GM21526 (cell line): ENCODE measurements at regions not wholly inside any gene's neighbourhood (a gene's known extent, or its start where the extent isn't known, plus 50 kb on each side); places are given as distances from the start of the nearest gene placed in this dataset.
"Not testable (repeated sequence)": the region's sequence is repeated elsewhere in the genome, so short reads cannot be mapped to it uniquely, and the experiment has no call there.

Experiments used
- ATAC-seq: cut with Tn5 transposase; IDR thresholded peaks from one replicate; pipeline ENCODE4 v1.9.1; 2021; ENCODE audit warnings: moderate library complexity; ENCODE audit not compliant: unreplicated experiment, low FRiP score

GRCh38 chr13:65555962-65556361 is 1674.2 kb downstream of the PCDH9 start:
- ATAC-seq, result no peak

GRCh38 chr13:65553096-65553727 is 1676.9 kb downstream of the PCDH9 start:
- ATAC-seq, result no peak

GRCh38 chr13:65551208-65551607 is 1678.9 kb downstream of the PCDH9 start:
- no peak for ATAC-seq

GRCh38 chr13:65540175-65540574 is 1690.0 kb downstream of the PCDH9 start:
- ATAC-seq, result no peak

GRCh38 chr13:65535370-65535769 is 1694.8 kb downstream of the PCDH9 start:
- ATAC-seq, result no peak

GRCh38 chr13:65532231-65532630 is 1697.9 kb downstream of the PCDH9 start:
- ATAC-seq, result no peak

GRCh38 chr13:65530688-65531087 is 1699.4 kb downstream of the PCDH9 start:
- ATAC-seq, result no peak

- ATAC-seq, result no peak
These were observed 1700.6 kb downstream of the PCDH9 start for GRCh38 chr13:65529541-65529940.

GRCh38 chr13:65508745-65509144 is 1721.4 kb downstream of the PCDH9 start:
- ATAC-seq, result no peak

GRCh38 chr13:65508338-65508737 is 1721.8 kb downstream of the PCDH9 start:
- ATAC-seq, result no peak

GRCh38 chr13:65505941-65506340 is 1724.2 kb downstream of the PCDH9 start:
- ATAC-seq, result no peak

- no peak for ATAC-seq
These were observed 1725.9 kb downstream of the PCDH9 start for GRCh38 chr13:65504213-65504612.

- no peak for ATAC-seq
These were observed 1729.7 kb downstream of the PCDH9 start for GRCh38 chr13:65500481-65500880.

GRCh38 chr13:65499256-65499655 is 1730.9 kb downstream of the PCDH9 start:
- no peak for ATAC-seq

- ATAC-seq, result no peak
These were observed 1732.9 kb downstream of the PCDH9 start for GRCh38 chr13:65497265-65497664.

- ATAC-seq, result not testable (repeated sequence)
These were observed 1739.4 kb downstream of the PCDH9 start for GRCh38 chr13:65490725-65491124.

- ATAC-seq, result no peak
These were observed 1741.5 kb downstream of the PCDH9 start for GRCh38 chr13:65488606-65489005.

- ATAC-seq, result no peak
These were observed 1750.4 kb downstream of the PCDH9 start for GRCh38 chr13:65479692-65480091.

GRCh38 chr13:65473196-65473595 is 1756.9 kb downstream of the PCDH9 start:
- no peak for ATAC-seq

GRCh38 chr13:65472336-65472735 is 1757.8 kb downstream of the PCDH9 start:
- ATAC-seq, result no peak

- ATAC-seq, result no peak
These were observed 1759.4 kb downstream of the PCDH9 start for GRCh38 chr13:65470781-65471180.

- ATAC-seq, result no peak
These were observed 1761.5 kb downstream of the PCDH9 start for GRCh38 chr13:65468628-65469027.

- no peak for ATAC-seq
These were observed 1768.5 kb downstream of the PCDH9 start for GRCh38 chr13:65461590-65461989.
